SK-N-SH treated with all-trans-retinoic acid at 6 μM for 48 hours (cell line): ENCODE measurements at regions not wholly inside any gene's neighbourhood (a gene's known extent, or its start where the extent isn't known, plus 50 kb on each side); places are given as distances from the start of the nearest gene placed in this dataset.

Experiments
- ATAC-seq: fragments of 200-7000 bp; cut with Tn5 transposase; 3 replicates; pipeline ENCODE4 v1.9.1; 2020; ENCODE audit warnings: mild to moderate bottlenecking, moderate library complexity
- ARNTL ChIP-seq: fragments of 450-650 bp; formaldehyde crosslinking; IDR thresholded peaks from 2 replicates; pipeline ENCODE4 v1.5.0; 2020; ENCODE audit warnings: low read depth, mild to moderate bottlenecking, moderate library complexity, borderline replicate concordance
- CSDC2 ChIP-seq: fragments of 250-450 bp; sonication (Bioruptor Pico); IDR thresholded peaks from 2 replicates; pipeline ENCODE4 v1.5.0; 2020; ENCODE audit warnings: mild to moderate bottlenecking, moderate library complexity
- ESRRG ChIP-seq: fragments of 250-450 bp; sonication (Bioruptor Pico); IDR thresholded peaks from 2 replicates; pipeline ENCODE4 v1.6.1; 2021; ENCODE audit warnings: mild to moderate bottlenecking
- GLIS3 ChIP-seq: fragments of 250-450 bp; sonication (Bioruptor Pico); IDR thresholded peaks from 2 replicates; pipeline ENCODE4 v1.5.0; 2020; ENCODE audit warnings: mild to moderate bottlenecking, moderate library complexity
- ISL1 ChIP-seq: fragments of 250-450 bp; sonication (Bioruptor Pico); IDR thresholded peaks from 2 replicates; pipeline ENCODE4 v2.1.2; 2022; ENCODE audit warnings: mild to moderate bottlenecking, moderate library complexity
- OSR1 ChIP-seq: fragments of 250-450 bp; sonication (Bioruptor Pico); IDR thresholded peaks from 2 replicates; pipeline ENCODE4 v1.8.0; 2022; ENCODE audit warnings: moderate library complexity, mild to moderate bottlenecking, inconsistent platforms
- PPARA ChIP-seq: fragments of 250-450 bp; sonication (Bioruptor Pico); IDR thresholded peaks from 2 replicates; pipeline ENCODE4 v1.5.0; 2020; ENCODE audit warnings: mild to moderate bottlenecking, borderline replicate concordance
- TCF4 ChIP-seq: fragments of 250-450 bp; sonication (Bioruptor Pico); IDR thresholded peaks from 2 replicates; pipeline ENCODE4 v1.8.0; 2021; ENCODE audit warnings: mild to moderate bottlenecking, moderate library complexity, borderline replicate concordance
- TOX ChIP-seq: fragments of 250-450 bp; sonication (Bioruptor Pico); IDR thresholded peaks from 2 replicates; pipeline ENCODE4 v1.8.0; 2021; ENCODE audit warnings: mild to moderate bottlenecking, moderate library complexity, borderline replicate concordance
- ZC3H10 ChIP-seq: fragments of 250-450 bp; sonication (Bioruptor Pico); IDR thresholded peaks from 2 replicates; pipeline ENCODE4 v1.5.1; 2021; ENCODE audit warnings: mild to moderate bottlenecking, moderate library complexity
- ZFP3 ChIP-seq: fragments of 250-450 bp; sonication (Bioruptor Pico); IDR thresholded peaks from 2 replicates; pipeline ENCODE4 v1.5.0; 2020; ENCODE audit warnings: mild to moderate bottlenecking, moderate library complexity
- ZFP30 ChIP-seq: fragments of 450-650 bp; formaldehyde crosslinking; IDR thresholded peaks from 2 replicates; pipeline ENCODE4 v1.5.0; 2022; ENCODE audit warnings: mild to moderate bottlenecking, moderate library complexity
- ZNF565 ChIP-seq: fragments of 450-650 bp; formaldehyde crosslinking; conservative IDR thresholded peaks from 2 replicates; pipeline ENCODE4 v1.5.0; 2020; ENCODE audit warnings: low read depth, mild to moderate bottlenecking, moderate library complexity
- ZNF70 ChIP-seq: fragments of 450-650 bp; formaldehyde crosslinking; IDR thresholded peaks from 2 replicates; pipeline ENCODE4 v1.5.0; 2020; ENCODE audit warnings: mild to moderate bottlenecking, moderate library complexity
- ZNF8 ChIP-seq: fragments of 450-650 bp; formaldehyde crosslinking; IDR thresholded peaks from 2 replicates; pipeline ENCODE4 v1.5.0; 2020; ENCODE audit warnings: mild to moderate bottlenecking, moderate library complexity
- TF ChIP-seq, protein P1 (sequence below): fragments of 250-450 bp; sonication (Bioruptor Pico); IDR thresholded peaks from 2 replicates; pipeline ENCODE4 v1.5.0; 2020; ENCODE audit warnings: mild to moderate bottlenecking, moderate library complexity
- TF ChIP-seq, protein P2 (sequence below): fragments of 250-450 bp; sonication (Bioruptor Pico); IDR thresholded peaks from 2 replicates; pipeline ENCODE4 v1.8.0; 2020; ENCODE audit warnings: mild to moderate bottlenecking, moderate library complexity, borderline replicate concordance
- TF ChIP-seq, protein P3 (sequence below): fragments of 250-450 bp; sonication (Bioruptor Pico); IDR thresholded peaks from 2 replicates; pipeline ENCODE4 v1.8.0; 2021; ENCODE audit warnings: low read depth, mild to moderate bottlenecking, moderate library complexity, borderline replicate concordance

DNA sequence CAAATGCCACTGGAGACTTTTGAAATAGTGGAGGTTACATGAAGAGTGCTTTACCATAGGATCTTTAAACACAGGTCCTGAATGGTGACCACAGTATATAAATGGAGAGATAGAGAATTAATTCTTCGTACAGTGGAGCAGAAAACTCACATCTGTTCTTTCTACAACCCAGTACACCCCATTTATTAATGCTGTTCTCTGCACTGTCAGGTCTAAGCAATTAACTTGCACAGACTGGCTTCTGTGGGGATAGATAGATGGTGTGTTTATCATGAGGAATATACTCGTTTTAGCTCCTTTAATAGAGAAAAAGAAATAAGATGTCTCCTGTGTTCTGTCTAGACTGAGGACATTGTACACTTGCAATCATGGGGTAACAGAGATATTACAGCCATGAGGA is 494.3 kb downstream of the TRHDE start:
- TF ChIP-seq, protein P1, sequence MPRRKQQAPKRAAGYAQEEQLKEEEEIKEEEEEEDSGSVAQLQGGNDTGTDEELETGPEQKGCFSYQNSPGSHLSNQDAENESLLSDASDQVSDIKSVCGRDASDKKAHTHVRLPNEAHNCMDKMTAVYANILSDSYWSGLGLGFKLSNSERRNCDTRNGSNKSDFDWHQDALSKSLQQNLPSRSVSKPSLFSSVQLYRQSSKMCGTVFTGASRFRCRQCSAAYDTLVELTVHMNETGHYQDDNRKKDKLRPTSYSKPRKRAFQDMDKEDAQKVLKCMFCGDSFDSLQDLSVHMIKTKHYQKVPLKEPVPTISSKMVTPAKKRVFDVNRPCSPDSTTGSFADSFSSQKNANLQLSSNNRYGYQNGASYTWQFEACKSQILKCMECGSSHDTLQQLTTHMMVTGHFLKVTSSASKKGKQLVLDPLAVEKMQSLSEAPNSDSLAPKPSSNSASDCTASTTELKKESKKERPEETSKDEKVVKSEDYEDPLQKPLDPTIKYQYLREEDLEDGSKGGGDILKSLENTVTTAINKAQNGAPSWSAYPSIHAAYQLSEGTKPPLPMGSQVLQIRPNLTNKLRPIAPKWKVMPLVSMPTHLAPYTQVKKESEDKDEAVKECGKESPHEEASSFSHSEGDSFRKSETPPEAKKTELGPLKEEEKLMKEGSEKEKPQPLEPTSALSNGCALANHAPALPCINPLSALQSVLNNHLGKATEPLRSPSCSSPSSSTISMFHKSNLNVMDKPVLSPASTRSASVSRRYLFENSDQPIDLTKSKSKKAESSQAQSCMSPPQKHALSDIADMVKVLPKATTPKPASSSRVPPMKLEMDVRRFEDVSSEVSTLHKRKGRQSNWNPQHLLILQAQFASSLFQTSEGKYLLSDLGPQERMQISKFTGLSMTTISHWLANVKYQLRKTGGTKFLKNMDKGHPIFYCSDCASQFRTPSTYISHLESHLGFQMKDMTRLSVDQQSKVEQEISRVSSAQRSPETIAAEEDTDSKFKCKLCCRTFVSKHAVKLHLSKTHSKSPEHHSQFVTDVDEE (CRISPR knock-in tag) = no peak
- TF ChIP-seq ARNTL (CRISPR knock-in tag) (no peak), ZC3H10 (CRISPR knock-in tag) (no peak), TOX (CRISPR knock-in tag) (no peak), ZNF8 (CRISPR knock-in tag) (no peak), ZFP3 (no peak), ZNF70 (CRISPR knock-in tag) (no peak), GLIS3 (CRISPR knock-in tag) (no peak), PPARA (CRISPR knock-in tag) (no peak)
- TF ChIP-seq, protein P2, sequence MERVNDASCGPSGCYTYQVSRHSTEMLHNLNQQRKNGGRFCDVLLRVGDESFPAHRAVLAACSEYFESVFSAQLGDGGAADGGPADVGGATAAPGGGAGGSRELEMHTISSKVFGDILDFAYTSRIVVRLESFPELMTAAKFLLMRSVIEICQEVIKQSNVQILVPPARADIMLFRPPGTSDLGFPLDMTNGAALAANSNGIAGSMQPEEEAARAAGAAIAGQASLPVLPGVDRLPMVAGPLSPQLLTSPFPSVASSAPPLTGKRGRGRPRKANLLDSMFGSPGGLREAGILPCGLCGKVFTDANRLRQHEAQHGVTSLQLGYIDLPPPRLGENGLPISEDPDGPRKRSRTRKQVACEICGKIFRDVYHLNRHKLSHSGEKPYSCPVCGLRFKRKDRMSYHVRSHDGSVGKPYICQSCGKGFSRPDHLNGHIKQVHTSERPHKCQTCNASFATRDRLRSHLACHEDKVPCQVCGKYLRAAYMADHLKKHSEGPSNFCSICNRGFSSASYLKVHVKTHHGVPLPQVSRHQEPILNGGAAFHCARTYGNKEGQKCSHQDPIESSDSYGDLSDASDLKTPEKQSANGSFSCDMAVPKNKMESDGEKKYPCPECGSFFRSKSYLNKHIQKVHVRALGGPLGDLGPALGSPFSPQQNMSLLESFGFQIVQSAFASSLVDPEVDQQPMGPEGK (CRISPR knock-in tag) = no peak
- TF ChIP-seq, protein P3, sequence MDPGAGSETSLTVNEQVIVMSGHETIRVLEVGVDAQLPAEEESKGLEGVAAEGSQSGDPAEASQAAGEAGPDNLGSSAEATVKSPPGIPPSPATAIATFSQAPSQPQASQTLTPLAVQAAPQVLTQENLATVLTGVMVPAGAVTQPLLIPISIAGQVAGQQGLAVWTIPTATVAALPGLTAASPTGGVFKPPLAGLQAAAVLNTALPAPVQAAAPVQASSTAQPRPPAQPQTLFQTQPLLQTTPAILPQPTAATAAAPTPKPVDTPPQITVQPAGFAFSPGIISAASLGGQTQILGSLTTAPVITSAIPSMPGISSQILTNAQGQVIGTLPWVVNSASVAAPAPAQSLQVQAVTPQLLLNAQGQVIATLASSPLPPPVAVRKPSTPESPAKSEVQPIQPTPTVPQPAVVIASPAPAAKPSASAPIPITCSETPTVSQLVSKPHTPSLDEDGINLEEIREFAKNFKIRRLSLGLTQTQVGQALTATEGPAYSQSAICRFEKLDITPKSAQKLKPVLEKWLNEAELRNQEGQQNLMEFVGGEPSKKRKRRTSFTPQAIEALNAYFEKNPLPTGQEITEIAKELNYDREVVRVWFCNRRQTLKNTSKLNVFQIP = no peak
- ATAC-seq = no peak

DNA sequence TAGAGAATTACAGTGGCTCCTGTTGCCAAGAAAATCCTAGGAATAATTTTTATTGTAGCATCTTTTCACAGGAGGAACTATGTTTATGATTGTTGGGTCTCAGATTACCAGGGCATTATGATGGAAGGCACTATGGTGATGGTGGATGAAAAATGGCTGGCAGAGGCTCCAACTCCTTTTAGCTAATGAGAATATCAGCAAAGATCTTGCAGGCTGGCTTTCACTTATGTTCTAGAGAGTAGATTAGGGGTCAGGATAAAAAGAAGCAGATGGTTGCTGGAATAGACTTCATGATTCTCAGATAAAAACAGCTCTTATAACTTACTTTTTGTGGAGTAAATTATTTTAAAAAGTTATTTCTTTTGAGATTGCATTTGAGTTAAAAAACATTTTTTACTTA is 501.9 kb downstream of the TRHDE start:
- ATAC-seq = no peak
- TF ChIP-seq TCF4 (CRISPR knock-in tag) = peak; percentile 39; the same call in 1 of the 2 replicates
- TF ChIP-seq, protein P1 (CRISPR knock-in tag) = no peak
- no peak for TF ChIP-seq OSR1 (CRISPR knock-in tag)

GRCh38 chr12:72777806-72778205 is 505.6 kb downstream of the TRHDE start:
- ATAC-seq = no peak
- no peak for TF ChIP-seq ZNF8 (CRISPR knock-in tag)
- TF ChIP-seq, protein P2 (CRISPR knock-in tag) = no peak
- TF ChIP-seq ARNTL (CRISPR knock-in tag) = no peak
- no peak for TF ChIP-seq ESRRG (CRISPR knock-in tag)
- TF ChIP-seq ZNF565 (CRISPR knock-in tag) = no peak
- TF ChIP-seq ZFP3 = no peak
- TF ChIP-seq CSDC2 = no peak

DNA sequence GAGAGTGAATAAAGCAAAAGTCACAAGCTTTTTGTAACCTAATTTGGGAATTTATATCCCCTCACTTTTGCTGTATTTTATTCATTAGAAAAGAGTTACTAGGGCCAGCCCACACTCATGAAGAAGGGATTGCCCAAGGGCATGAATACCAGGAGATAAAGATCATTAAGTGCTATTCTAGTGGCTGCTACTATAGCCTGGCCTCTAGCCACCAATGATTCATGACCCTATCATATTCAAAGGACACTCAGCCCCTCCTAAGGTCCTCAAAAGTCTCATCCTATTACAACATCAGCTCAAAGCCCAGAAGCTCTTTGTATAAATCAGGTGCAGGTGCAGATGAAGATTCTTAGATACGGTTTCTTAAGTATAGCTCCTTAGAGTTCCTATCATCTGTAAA is 518.1 kb downstream of the TRHDE start:
- no peak for ATAC-seq
- TF ChIP-seq TCF4 (CRISPR knock-in tag) (no peak), ZFP30 (CRISPR knock-in tag) (no peak), GLIS3 (CRISPR knock-in tag) (no peak), ZC3H10 (CRISPR knock-in tag) (no peak), ISL1 (CRISPR knock-in tag) (no peak), PPARA (CRISPR knock-in tag) (no peak)
